ELR (cell line): ENCODE measurements at regions not wholly inside any gene's neighbourhood (a gene's known extent, or its start where the extent isn't known, plus 50 kb on each side); places are given as distances from the start of the nearest gene placed in this dataset.

Experiments
- DNase-seq: peaks from one replicate; pipeline ENCODE4 v3.0.0-alpha.2; 2015; ENCODE audit warnings: low read depth

GRCh38 chr9:106052735-106053134 lies 358.4 kb downstream of the TMEM38B start:
- DNase-seq: no peak

DNA sequence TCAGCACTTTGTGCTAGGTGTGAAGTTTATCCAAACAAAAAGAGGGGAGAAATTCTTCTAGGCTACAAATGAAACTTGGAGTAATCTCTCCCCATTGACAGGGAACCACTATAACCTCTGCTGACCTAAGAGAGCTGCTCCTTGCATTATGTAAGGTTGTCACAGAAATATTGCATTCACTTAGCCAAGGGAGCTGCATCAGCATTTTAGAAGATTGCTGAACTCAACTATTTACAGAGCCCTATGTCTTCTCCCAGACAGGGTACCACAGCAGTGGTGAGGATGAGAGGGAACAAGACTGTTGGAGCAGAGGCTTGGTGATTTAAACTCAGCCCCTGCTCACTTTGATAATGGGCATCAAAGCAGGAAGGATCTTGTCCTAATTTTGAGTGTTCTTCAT lies 362.0 kb downstream of the TMEM38B start:
- no peak for DNase-seq

- DNase-seq: no peak
Measured at GRCh38 chr9:106058460-106058859, 364.1 kb downstream of the TMEM38B start.

DNA sequence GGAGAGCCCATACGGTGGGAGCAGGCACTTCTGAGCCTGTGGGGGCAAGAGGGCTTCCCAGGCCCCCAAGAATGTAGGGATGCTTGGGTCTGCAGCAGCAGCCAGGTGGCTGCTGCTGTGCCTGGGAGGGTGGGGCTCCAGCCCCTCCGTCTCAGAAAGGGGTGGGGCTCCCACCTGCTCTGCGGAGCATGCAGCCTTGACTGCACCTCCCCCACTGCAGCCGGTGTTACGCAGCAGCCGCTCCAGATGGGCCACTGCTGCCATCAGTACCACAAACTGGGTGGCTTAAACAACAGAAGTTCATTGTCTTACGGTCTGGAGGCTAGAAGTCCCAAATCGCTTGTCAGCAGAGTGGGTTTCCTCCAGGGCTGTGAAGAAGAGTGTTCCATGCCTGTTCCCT lies 365.5 kb downstream of the TMEM38B start:
- no peak for DNase-seq

- no peak for DNase-seq
Measured at GRCh38 chr9:106060885-106061284, 366.5 kb downstream of the TMEM38B start.

- DNase-seq: peak; percentile 1
Measured at GRCh38 chr9:106062250-106062649, 367.9 kb downstream of the TMEM38B start.

GRCh38 chr9:106065136-106065535 lies 370.8 kb downstream of the TMEM38B start:
- no peak for DNase-seq

DNA sequence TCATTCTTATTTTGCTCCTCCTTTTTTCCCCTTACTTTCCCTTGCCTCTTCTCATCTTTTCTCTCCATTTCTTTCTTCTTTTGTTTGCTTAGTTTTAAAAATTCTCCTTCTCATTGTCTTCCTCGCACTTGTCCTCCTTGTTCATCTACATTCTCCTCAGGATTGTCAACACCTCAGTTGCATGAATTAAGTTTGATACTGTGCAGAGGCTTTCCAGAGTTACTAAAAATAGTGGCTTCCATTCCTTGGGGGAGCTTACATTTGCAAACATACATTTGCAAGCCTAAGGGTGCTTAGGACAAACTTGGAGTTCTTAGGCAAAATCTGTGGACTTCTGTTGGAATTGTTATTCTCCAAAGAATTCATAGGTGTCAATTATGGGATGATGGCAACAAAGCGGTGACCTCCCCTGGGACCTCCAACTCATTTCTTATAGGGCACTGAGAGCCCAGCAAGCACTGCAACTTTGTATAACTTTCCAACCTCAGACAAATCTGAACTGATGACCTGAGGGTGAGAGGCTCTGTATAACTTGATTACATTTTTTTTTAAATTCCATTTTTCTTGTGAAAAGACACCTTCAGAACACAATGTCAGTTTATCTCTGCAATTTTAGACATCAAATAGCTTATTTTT lies 371.4 kb downstream of the TMEM38B start:
- no peak for DNase-seq

GRCh38 chr9:106066940-106067524 lies 372.7 kb downstream of the TMEM38B start:
- no peak for DNase-seq

- no peak for DNase-seq
Measured at GRCh38 chr9:106069241-106069640, 374.9 kb downstream of the TMEM38B start.

DNA sequence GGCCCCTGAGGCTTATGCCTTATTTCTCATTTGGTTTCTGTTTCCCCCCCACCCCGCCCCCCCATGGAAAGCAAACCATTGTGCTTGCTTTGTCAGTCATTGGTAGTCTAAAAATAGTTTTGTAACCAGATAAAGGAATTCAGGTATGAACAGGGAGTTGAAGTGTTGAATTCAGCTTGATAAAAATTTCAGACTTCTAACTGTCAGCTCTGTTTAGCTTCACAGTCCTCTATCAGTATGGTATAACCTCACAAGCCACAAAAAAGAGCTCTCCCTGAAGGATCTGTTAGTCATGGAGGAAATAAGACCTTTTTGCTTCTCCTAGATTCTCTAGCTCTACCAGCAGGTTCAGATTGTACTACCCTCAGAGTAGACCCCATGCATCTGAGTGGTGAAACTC lies 378.1 kb downstream of the TMEM38B start:
- no peak for DNase-seq

DNA sequence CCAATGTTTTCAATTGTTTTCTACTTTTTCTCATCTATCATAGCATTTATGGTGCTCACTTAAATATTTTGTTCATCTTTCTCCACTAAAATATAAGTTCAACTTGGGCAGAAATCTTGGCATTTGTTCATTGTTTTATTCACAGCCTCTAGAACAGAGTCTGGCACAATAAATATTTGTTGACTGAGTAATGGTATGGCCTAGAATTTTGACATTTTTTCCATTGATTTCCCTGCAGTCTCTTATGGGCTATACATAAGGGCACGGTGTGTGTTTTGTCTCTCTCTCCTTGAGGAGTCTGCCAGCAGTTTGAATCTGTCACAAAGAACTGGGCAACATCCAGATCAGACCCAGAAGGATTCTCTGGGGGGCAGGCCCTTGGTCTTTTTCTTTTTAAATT lies 379.7 kb downstream of the TMEM38B start:
- no peak for DNase-seq

DNA sequence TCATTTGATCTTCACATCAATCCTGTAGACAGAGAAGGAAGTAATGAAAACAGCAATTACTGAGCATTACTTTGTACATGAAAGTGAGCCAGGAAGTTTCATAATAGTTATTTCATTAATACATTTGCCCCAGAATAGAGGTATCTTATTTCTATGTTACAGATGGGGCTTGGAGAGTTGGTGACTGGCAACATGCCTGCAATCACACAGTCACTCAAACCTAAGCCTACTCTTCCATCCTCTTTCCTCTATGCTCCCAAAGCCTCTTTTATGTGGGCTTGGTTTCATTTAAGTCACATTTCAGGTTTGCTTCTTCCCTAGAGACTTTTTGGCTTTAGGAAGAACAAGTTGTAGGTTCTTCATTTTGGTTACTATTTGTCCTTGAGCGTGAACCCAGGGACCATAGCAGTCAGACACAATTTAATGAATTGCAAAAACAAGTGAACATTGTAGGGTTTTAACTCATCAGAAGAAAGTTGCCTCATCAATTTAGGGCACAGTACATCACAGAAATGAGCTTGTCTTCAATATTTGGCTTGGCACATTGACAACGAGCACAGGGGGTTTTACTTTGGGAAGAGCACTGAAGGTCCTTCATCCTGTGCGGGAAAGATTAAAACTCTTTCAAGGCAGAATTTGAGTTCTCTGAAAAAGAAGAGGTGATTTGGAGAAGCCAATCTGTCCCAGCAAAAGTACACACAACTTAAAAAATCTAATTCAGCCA lies 381.1 kb downstream of the TMEM38B start:
- no peak for DNase-seq

GRCh38 chr9:106075960-106076327 lies 381.6 kb downstream of the TMEM38B start:
- DNase-seq: peak; percentile 54

- DNase-seq: no peak
Measured at GRCh38 chr9:106076711-106077110, 382.4 kb downstream of the TMEM38B start.

DNA sequence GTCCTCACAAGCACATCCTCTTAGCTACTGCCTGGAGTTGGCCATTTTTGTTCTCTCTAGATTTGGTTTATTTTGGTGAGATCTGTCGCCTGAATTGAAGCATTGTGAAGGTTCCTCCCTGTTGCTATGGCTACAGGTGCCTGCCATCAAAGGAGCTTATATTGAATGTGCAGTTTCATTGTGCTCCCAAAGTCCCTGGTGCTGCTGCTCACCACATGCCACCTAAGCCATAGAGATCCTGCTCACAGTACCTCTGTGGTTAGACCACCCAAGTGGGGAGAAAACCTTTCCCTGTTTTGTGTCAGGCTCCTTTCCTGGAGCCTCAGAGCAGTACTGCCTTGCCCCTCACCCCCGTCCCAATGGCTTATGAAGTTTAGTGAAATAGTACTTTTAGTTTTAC lies 383.4 kb downstream of the TMEM38B start:
- DNase-seq: no peak

- no peak for DNase-seq
Measured at GRCh38 chr9:106082621-106083020, 388.3 kb downstream of the TMEM38B start.

GRCh38 chr9:106084702-106085101 lies 390.4 kb downstream of the TMEM38B start:
- DNase-seq: no peak

DNA sequence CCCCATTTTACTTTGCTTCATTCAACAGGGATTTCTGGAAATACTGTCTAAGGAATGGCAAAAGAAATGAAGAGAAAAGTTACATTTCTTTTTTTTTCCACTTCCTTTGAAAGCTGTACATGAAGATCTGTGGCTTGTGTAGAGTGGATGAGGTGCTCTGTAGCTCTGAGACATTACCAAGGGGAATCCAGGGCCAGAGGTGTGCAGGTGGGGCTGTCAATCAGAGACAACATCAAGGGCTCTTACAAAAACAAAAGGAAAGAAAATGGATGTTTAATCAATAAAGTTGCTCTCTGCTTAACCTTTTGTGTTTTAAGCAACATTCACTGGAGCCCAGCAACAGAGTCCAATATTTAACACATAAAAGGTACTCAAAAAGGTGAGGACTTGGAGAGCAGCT lies 391.1 kb downstream of the TMEM38B start:
- DNase-seq: no peak

DNA sequence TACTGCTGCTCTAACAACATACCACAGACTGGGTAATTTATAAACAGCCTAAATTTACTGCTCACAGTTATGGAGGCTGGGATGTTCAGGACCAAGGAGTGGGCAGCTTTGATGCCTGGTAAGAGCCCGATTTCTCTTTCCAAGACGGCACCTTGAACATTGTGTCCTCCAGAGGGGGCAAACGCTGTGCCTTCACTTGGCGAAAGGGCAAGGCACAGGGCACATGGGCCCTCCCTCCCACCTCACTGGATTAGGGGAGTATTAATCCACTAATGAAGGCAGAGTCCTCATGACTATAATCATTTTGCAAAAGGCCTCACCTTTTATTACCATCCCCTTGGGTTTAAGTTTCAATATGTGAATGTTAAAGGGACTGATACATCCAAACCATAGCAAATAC lies 397.7 kb downstream of the TMEM38B start:
- no peak for DNase-seq

DNA sequence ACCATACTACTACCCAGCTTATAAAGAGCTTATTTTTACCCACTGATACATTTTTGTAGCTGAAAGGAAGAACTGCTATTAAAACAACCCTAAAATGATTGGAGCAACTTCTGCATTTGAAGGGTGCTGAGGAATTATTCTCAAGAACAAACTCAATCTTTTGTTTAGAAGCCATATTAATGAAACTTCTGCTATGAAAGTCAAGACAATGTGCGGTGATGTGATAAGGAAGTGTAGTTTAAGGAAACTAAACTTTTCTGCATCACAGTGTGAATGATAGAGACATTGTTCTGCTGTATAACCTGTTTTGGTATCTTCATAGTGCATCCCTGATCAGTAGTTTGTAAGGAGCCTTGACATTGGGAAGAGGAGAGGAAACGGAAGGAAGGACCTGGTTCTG lies 408.5 kb downstream of the TMEM38B start:
- no peak for DNase-seq

- no peak for DNase-seq
Measured at GRCh38 chr9:106104887-106105286, 410.5 kb downstream of the TMEM38B start.

GRCh38 chr9:106106396-106106795 lies 412.1 kb downstream of the TMEM38B start:
- no peak for DNase-seq

DNA sequence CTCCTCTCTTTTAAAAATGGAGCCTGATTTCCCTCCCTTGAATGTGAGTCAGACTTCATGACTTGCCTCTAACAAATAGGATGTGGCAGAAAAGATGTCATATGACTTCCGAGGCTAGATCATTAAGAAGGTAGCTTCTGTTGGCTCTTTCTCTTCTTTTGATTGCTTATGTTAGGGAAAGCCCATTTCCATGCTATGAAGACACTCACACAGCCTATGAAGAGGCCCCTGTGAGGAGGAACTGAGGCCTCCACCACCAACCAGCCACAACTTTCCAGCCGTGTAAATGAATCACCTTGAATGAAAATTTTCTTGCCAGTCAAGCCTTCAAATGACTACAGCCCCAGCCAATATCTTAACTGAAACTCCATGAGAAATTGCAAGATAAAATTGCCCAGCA lies 413.4 kb downstream of the TMEM38B start:
- no peak for DNase-seq
